ENCODE measurements at regions not wholly inside any gene's neighbourhood (a gene's known extent, or its start where the extent isn't known, plus 50 kb on each side); places are given as distances from the start of the nearest gene placed in this dataset.

DNA sequence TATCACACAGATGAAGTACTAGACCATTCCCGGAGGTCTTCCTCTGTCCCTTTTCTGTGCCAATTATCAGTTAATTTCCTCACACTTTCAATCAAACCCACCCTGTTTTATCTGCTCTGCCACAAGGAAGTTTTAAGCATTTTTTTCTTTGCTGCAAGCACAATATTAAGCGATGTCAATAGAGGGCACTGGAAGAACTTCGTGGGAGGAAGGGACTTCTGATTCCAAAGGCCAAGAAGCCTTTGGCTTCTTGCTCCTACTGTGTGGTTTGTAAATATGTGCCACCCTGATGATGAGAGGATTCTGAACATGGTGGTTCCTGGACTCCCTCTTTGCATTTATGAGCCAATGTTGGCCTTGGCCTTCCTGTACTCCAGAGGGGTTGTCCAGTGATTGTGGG, 1712.5 kb upstream of the C9orf72 start:
- no peak overlapping the region for H3K4me3 ChIP-seq
- H3K4me2 ChIP-seq, result no peak overlapping the region
- no peak overlapping the region for H3K9ac ChIP-seq
- H4K20me1 ChIP-seq, result no peaks in the 10 kb centered on the region
- no peaks in the 10 kb centered on the region for H3K9me3 ChIP-seq (replicated peaks in 1 of 11)
- no peak for TF ChIP-seq Cebpa-rat (IDR thresholded peaks at IDR 0.05)
- no peak overlapping the region for H3K27ac ChIP-seq
- no peaks in the 10 kb centered on the region for H3K27me3 ChIP-seq
- H3K4me1 ChIP-seq, result peaks cover 0 to 38% (median 6%) of the 10 kb centered on the region in 10 experiments; a peak in 11 of 20 replicates
- no peaks in the 10 kb centered on the region for H3K36me3 ChIP-seq

DNA sequence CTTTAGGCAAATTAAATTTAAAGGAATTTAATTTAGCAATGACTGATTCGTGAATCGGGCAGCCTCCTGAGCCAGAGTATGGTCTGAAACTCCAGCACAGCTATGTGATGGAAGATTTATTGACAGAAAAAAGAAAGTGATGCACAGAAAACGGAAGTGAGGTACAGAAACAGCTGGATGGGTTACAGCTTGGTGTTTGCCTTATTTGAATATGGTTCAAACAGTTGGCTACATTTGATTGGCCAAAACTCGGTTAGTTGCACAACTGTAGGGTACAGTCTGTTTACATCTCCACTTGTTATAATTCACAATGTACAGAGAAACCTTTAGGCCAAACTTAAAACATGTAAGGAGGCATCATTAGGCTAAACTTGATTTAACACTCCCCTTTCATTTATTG, 1716.1 kb upstream of the C9orf72 start:
- Histone ChIP-seq H3K36me3 (no peaks in the 10 kb centered on the region), H3K9ac (no peak overlapping the region), H3K9me3 (replicated peaks in 1 of 11) (peaks cover under 1 to 18% (median 12%) of the 10 kb centered on the region in 11 experiments; a peak in 19 of 22 replicates), H4K20me1 (no peaks in the 10 kb centered on the region), H3K4me3 (no peak overlapping the region), H3K4me1 (peaks cover 0 to 26% (median 7%) of the 10 kb centered on the region in 10 experiments; a peak in 11 of 20 replicates), H3K4me2 (peak overlapping the region in 3 of 11 experiments; percentile 13 to 65 (median 42); a peak in 2 of 22 replicates), H3K27ac (no peak overlapping the region), H3K27me3 (no peaks in the 10 kb centered on the region)
- TF ChIP-seq Cebpa-rat (IDR thresholded peaks at IDR 0.05), result no peak

DNA sequence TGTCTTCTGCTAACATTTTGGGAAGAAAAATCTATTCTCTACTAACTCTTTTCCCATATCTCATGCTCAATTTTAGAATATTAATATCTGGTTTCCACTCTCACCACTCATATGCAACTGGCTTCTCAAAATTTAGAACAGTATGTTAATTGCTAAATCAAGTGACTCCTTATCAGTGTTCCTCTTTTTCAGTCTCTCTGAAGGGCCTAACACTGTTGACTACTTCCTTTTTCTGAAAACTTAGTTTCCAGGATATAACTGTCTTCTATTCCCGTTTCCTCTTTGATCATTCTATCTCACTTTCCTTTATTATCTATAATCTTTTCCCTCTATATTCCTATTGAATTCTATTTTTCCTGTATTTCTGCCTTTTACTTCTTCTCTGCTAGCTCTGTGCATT, 1717.2 kb upstream of the C9orf72 start:
- no peaks in the 10 kb centered on the region for H3K36me3 ChIP-seq
- H3K27ac ChIP-seq, result no peak overlapping the region; a peak in 1 of 22 replicates
- TF ChIP-seq Cebpa-rat (IDR thresholded peaks at IDR 0.05), result no peak
- no peaks in the 10 kb centered on the region for H3K27me3 ChIP-seq
- no peak overlapping the region for H3K9ac ChIP-seq
- peaks cover 6 to 29% (median 17%) of the 10 kb centered on the region in 11 experiments; a peak in 20 of 22 replicates for H3K9me3 ChIP-seq (replicated peaks in 1 of 11)
- H4K20me1 ChIP-seq, result no peaks in the 10 kb centered on the region
- H3K4me2 ChIP-seq, result peak overlapping the region in 3 of 11 experiments; percentile 42 to 65 (median 43); a peak in 4 of 22 replicates
- peaks cover 0 to 26% (median 7%) of the 10 kb centered on the region in 10 experiments; a peak in 11 of 20 replicates for H3K4me1 ChIP-seq
- H3K4me3 ChIP-seq, result no peak overlapping the region

GRCh38 chr9:29297592-29297991, 1724.3 kb upstream of the C9orf72 start:
- Histone ChIP-seq H3K9me3 (replicated peaks in 1 of 11) (peaks cover 6 to 35% (median 16%) of the 10 kb centered on the region in 11 experiments; a peak in 20 of 22 replicates), H3K27ac (no peak overlapping the region), H3K27me3 (no peaks in the 10 kb centered on the region), H3K36me3 (no peaks in the 10 kb centered on the region), H3K4me3 (no peak overlapping the region), H3K4me1 (peaks cover 0 to 9% (median 0%) of the 10 kb centered on the region in 10 experiments; a peak in 4 of 20 replicates), H3K4me2 (peak overlapping the region in 2 of 11 experiments; percentile 20 to 27; a peak in 4 of 22 replicates), H4K20me1 (no peaks in the 10 kb centered on the region), H3K9ac (no peak overlapping the region)
- no peak for TF ChIP-seq Cebpa-rat (IDR thresholded peaks at IDR 0.05)

GRCh38 chr9:29311221-29311620, 1737.9 kb upstream of the C9orf72 start:
- H4K20me1 ChIP-seq, result no peaks in the 10 kb centered on the region
- no peak overlapping the region for H3K9ac ChIP-seq
- no peaks in the 10 kb centered on the region for H3K36me3 ChIP-seq
- no peaks in the 10 kb centered on the region for H3K4me1 ChIP-seq
- H3K4me3 ChIP-seq, result no peak overlapping the region
- no peak for TF ChIP-seq Cebpa-rat (IDR thresholded peaks at IDR 0.05)
- H3K27ac ChIP-seq, result no peak overlapping the region
- no peaks in the 10 kb centered on the region for H3K9me3 ChIP-seq (replicated peaks in 1 of 11)
- no peaks in the 10 kb centered on the region for H3K27me3 ChIP-seq
- no peak overlapping the region for H3K4me2 ChIP-seq

- H3K27me3 ChIP-seq, result no peaks in the 10 kb centered on the region
- H3K27ac ChIP-seq, result no peak overlapping the region
- H3K4me2 ChIP-seq, result no peak overlapping the region
- no peaks in the 10 kb centered on the region for H3K36me3 ChIP-seq
- H3K4me3 ChIP-seq, result no peak overlapping the region
- no peaks in the 10 kb centered on the region for H3K4me1 ChIP-seq
- H3K9ac ChIP-seq, result no peak overlapping the region
- H4K20me1 ChIP-seq, result no peaks in the 10 kb centered on the region
- no peaks in the 10 kb centered on the region for H3K9me3 ChIP-seq (replicated peaks in 1 of 11)
- TF ChIP-seq Cebpa-rat (IDR thresholded peaks at IDR 0.05), result no peak
Measured at GRCh38 chr9:29312327-29312726, 1739.0 kb upstream of the C9orf72 start.

- Histone ChIP-seq H3K4me3 (no peak overlapping the region), H3K4me1 (peaks cover 0 to 4% (median 0%) of the 10 kb centered on the region in 10 experiments; a peak in 1 of 20 replicates), H4K20me1 (no peaks in the 10 kb centered on the region), H3K36me3 (no peaks in the 10 kb centered on the region), H3K27ac (no peak overlapping the region), H3K27me3 (no peaks in the 10 kb centered on the region), H3K9ac (no peak overlapping the region), H3K4me2 (no peak overlapping the region), H3K9me3 (replicated peaks in 1 of 11) (no peaks in the 10 kb centered on the region)
- TF ChIP-seq Cebpa-rat (IDR thresholded peaks at IDR 0.05), result no peak
Measured at GRCh38 chr9:29319736-29320513, 1746.6 kb upstream of the C9orf72 start.

GRCh38 chr9:29322240-29322639, 1749.0 kb upstream of the C9orf72 start:
- Histone ChIP-seq H3K27me3 (no peaks in the 10 kb centered on the region), H4K20me1 (no peaks in the 10 kb centered on the region), H3K4me3 (no peak overlapping the region), H3K36me3 (no peaks in the 10 kb centered on the region), H3K9me3 (replicated peaks in 1 of 11) (no peaks in the 10 kb centered on the region), H3K4me2 (0 out of 22 replicates have a peak overlapping the region, but pooled peaks of 1 of the 11 experiments have one; percentile 8), H3K27ac (no peak overlapping the region), H3K9ac (no peak overlapping the region), H3K4me1 (peaks cover 0 to 4% (median 0%) of the 10 kb centered on the region in 10 experiments; a peak in 1 of 20 replicates)
- no peak for TF ChIP-seq Cebpa-rat (IDR thresholded peaks at IDR 0.05)

- no peaks in the 10 kb centered on the region for H3K9me3 ChIP-seq (replicated peaks in 1 of 11)
- H3K9ac ChIP-seq, result no peak overlapping the region
- no peak overlapping the region for H3K4me2 ChIP-seq
- peaks cover 0 to 4% (median 0%) of the 10 kb centered on the region in 10 experiments; a peak in 1 of 20 replicates for H3K4me1 ChIP-seq
- no peaks in the 10 kb centered on the region for H3K27me3 ChIP-seq
- H4K20me1 ChIP-seq, result no peaks in the 10 kb centered on the region
- no peak overlapping the region for H3K4me3 ChIP-seq
- H3K36me3 ChIP-seq, result no peaks in the 10 kb centered on the region
- no peak for TF ChIP-seq Cebpa-rat (IDR thresholded peaks at IDR 0.05)
- no peak overlapping the region for H3K27ac ChIP-seq
Measured at GRCh38 chr9:29325894-29326293, 1752.6 kb upstream of the C9orf72 start.
